ENCODE measurements at regions not wholly inside any gene's neighbourhood (a gene's known extent, or its start where the extent isn't known, plus 50 kb on each side); places are given as distances from the start of the nearest gene placed in this dataset.

GRCh38 chr1:4033129-4033676, 133.1 kb upstream of the C1orf174 start:
- TF ChIP-seq POLR2A (IDR thresholded peaks at IDR 0.05; ENCODE audit: low read depth, low read length) (no peak), POLR2AphosphoS5 (IDR thresholded peaks at IDR 0.05; ENCODE audit: low read depth, low read length) (no peak)
